HCT116 (cell line): ENCODE measurements at regions not wholly inside any gene's neighbourhood (a gene's known extent, or its start where the extent isn't known, plus 50 kb on each side); places are given as distances from the start of the nearest gene placed in this dataset.

Experiments
- ATAC-seq: fragments of 200-7000 bp; cut with Tn5 transposase; 2 replicates; pipeline ENCODE4 v1.9.1; 2020; ENCODE audit warnings: mild to moderate bottlenecking, moderate library complexity
- BruUV-seq: library from RNA; stranded (reverse); fragments of 400-500 nt; replicated peaks from 2 replicates; lab custom pipeline; 2021; lab: Mats Ljungman, UMichigan
- CTCF ChIA-PET: fragments of 300-600 bp; sonication (Branson Sonifier 250); formaldehyde crosslinking; loops from one replicate; lab custom pipeline; 2021; ENCODE audit warnings: antibody characterized with exemption; lab: Charles Lee
- POLR2A ChIA-PET: fragments of 300-600, 350-600 bp; sonication (Branson Sonifier 250); formaldehyde crosslinking; loops from one replicate; lab custom pipeline; 2021; ENCODE audit warnings: antibody characterized with exemption; lab: Charles Lee
- RAD21 ChIA-PET, 2 experiments: fragments of 300-600 bp; sonication (Branson Sonifier 250); formaldehyde crosslinking; loops; one replicate each; lab custom pipeline; 2023; ENCODE audit warnings: low total read pairs in 2 of 2; ENCODE audit not compliant: uncharacterized antibody in 2 of 2, unreplicated experiment in 2 of 2, low non-redundant PET in 1 of 2; lab: Charles Lee
- DNase-seq: peaks from one replicate; pipeline ENCODE4 v3.0.0-alpha.2; 2010; ENCODE audit warnings: low read depth, low spot score
- H2AFZ ChIP-seq: fragments of 200-600 bp; shearing (Covaris generic), sonication (generic); 2 replicates; pipeline ENCODE4 v1.6.1; 2017; ENCODE audit warnings: low read depth, mixed run types, mixed read lengths, antibody characterized with exemption, low read length; ENCODE audit not compliant: poor library complexity, severe bottlenecking
- H3K27ac ChIP-seq: 2 replicates; pipeline ENCODE4 v1.5.1; 2012; ENCODE audit warnings: low read depth, low read length
- H3K27me3 ChIP-seq: fragments of 200-600 bp; sonication (generic); 2 replicates; pipeline ENCODE4 v1.6.1; 2016; ENCODE audit warnings: mixed run types, low read length, mixed read lengths; ENCODE audit not compliant: insufficient read depth
- H3K36me3 ChIP-seq, 2 experiments: fragments of 200-500 bp in 1 of 2; fragments of 200-600 bp in 1 of 2; sonication (Bioruptor generic) in 1 of 2; sonication (generic) in 1 of 2; 2 replicates each; pipeline versions ENCODE4 v1.5.1 to v1.6.1; 2014 to 2016; ENCODE audit warnings: low read length in 2 of 2, inconsistent platforms in 1 of 2, mixed read lengths in 1 of 2, mixed run types in 1 of 2; ENCODE audit not compliant: insufficient read depth in 2 of 2, control insufficient read depth in 1 of 2
- H3K4me1 ChIP-seq, 2 experiments: fragments of 200-600 bp in 1 of 2; sonication (generic) in 1 of 2; 2 replicates each; pipeline versions ENCODE4 v1.5.1 to v1.6.1; 2012 to 2017; ENCODE audit warnings: low read length in 2 of 2, inconsistent platforms in 1 of 2, mild to moderate bottlenecking in 1 of 2, mixed read lengths in 1 of 2, mixed run types in 1 of 2, moderate library complexity in 1 of 2; ENCODE audit not compliant: insufficient read depth in 2 of 2, control insufficient read depth in 1 of 2
- H3K4me2 ChIP-seq: fragments of 200-600 bp; sonication (generic); 2 replicates; pipeline ENCODE4 v1.6.1; 2017; ENCODE audit warnings: mixed run types, low read length, mixed read lengths
- H3K4me3 ChIP-seq, 2 experiments: fragments of 200-600 bp in 1 of 2; sonication (generic) in 1 of 2; replicated peaks in 1 of 2; 2 replicates each; pipeline ENCODE4 v1.5.1; 2011 to 2016; ENCODE audit warnings: low read length in 2 of 2, control low read depth in 1 of 2, low read depth in 1 of 2, mild to moderate bottlenecking in 1 of 2, mixed read lengths in 1 of 2, mixed run types in 1 of 2
- H3K79me2 ChIP-seq: fragments of 200-600 bp; sonication (generic); 2 replicates; pipeline ENCODE4 v1.6.1; 2017; ENCODE audit warnings: mild to moderate bottlenecking, mixed run types, low read length, moderate library complexity, mixed read lengths; ENCODE audit not compliant: insufficient read depth
- H3K9ac ChIP-seq: fragments of 200-600 bp; sonication (generic); 2 replicates; pipeline ENCODE4 v1.6.1; 2016; ENCODE audit warnings: low read length, mixed read lengths
- H3K9me2 ChIP-seq: fragments of 200-600 bp; sonication (generic), shearing (Covaris generic); 2 replicates; pipeline ENCODE4 v1.6.1; 2017; ENCODE audit warnings: mixed run types, mild to moderate bottlenecking, moderate library complexity; ENCODE audit not compliant: insufficient read depth
- H3K9me3 ChIP-seq, 2 experiments: fragments of 200-500 bp in 1 of 2; fragments of 200-600 bp in 1 of 2; sonication (Bioruptor generic) in 1 of 2; sonication (generic) in 1 of 2; 2 replicates each; pipeline ENCODE4 v1.6.1; 2014 to 2017; ENCODE audit warnings: low read length in 2 of 2, mixed read lengths in 2 of 2, inconsistent platforms in 1 of 2, low read depth in 1 of 2, mild to moderate bottlenecking in 1 of 2, mixed run types in 1 of 2, moderate library complexity in 1 of 2; ENCODE audit not compliant: control insufficient read depth in 1 of 2, insufficient read depth in 1 of 2
- H4K20me1 ChIP-seq: fragments of 200-600 bp; sonication (generic), shearing (Covaris generic); 2 replicates; pipeline ENCODE4 v1.6.1; 2017; ENCODE audit warnings: mixed run types, mild to moderate bottlenecking, moderate library complexity; ENCODE audit not compliant: insufficient read depth
- CBX3 ChIP-seq: IDR thresholded peaks from 2 replicates; pipeline ENCODE4 v1.6.1; 2012; ENCODE audit warnings: low read depth
- EGR1 ChIP-seq: IDR thresholded peaks from 2 replicates; pipeline ENCODE4 v1.6.1; 2012; ENCODE audit warnings: low read depth
- ELF1 ChIP-seq: IDR thresholded peaks from 2 replicates; pipeline ENCODE4 v1.6.1; 2012; ENCODE audit warnings: low read depth, borderline replicate concordance
- EZH2 ChIP-seq: fragments of 200-600 bp; sonication (generic); IDR thresholded peaks from 2 replicates; pipeline ENCODE4 v1.6.1; 2017; ENCODE audit warnings: antibody characterized with exemption, mixed run types
- EZH2phosphoT487 ChIP-seq: fragments of 200-600 bp; IDR thresholded peaks from 2 replicates; pipeline ENCODE4 v1.6.1; 2018; ENCODE audit warnings: antibody characterized with exemption, borderline replicate concordance
- JUND ChIP-seq: IDR thresholded peaks from 2 replicates; pipeline ENCODE4 v1.6.1; 2012
- POLR2A ChIP-seq: IDR thresholded peaks from 2 replicates; pipeline ENCODE4 v1.7.0; 2011; ENCODE audit warnings: borderline replicate concordance; ENCODE audit not compliant: insufficient read depth, insufficient read length; ENCODE audit errors: extremely low read depth
- REST ChIP-seq: IDR thresholded peaks from 2 replicates; pipeline ENCODE4 v1.6.1; 2012; ENCODE audit warnings: low read depth
- SRF ChIP-seq: IDR thresholded peaks from 2 replicates; pipeline ENCODE4 v1.6.1; 2012; ENCODE audit warnings: low read depth
- YY1 ChIP-seq: IDR thresholded peaks from 2 replicates; pipeline ENCODE4 v1.6.1; 2011; ENCODE audit warnings: low read length, low read depth, moderate library complexity, mild to moderate bottlenecking; ENCODE audit not compliant: insufficient replicate concordance; ENCODE audit errors: extremely low read depth
- ZBTB33 ChIP-seq: IDR thresholded peaks from 2 replicates; pipeline ENCODE4 v1.6.1; 2011; ENCODE audit warnings: mild to moderate bottlenecking, low read length, moderate library complexity; ENCODE audit not compliant: insufficient replicate concordance; ENCODE audit errors: extremely low read depth
- ZFX ChIP-seq: fragments of 450-650 bp; IDR thresholded peaks from 2 replicates; pipeline ENCODE4 v1.6.1; 2017
- intact Hi-C: fragments of 100-400 bp; cut with micrococcal nuclease; formaldehyde crosslinking; loops from 2 replicates; pipeline ENCODE4 v1.10.0; 2022

- TF ChIP-seq ZBTB33 (no peak), ELF1 (no peak), EZH2phosphoT487 (no peak), ZFX (no peak)
Observed at GRCh38 chr5:87900419-87900818, 368.2 kb downstream of the TMEM161B start (continued).

GRCh38 chr5:87899721-87900131, 368.9 kb downstream of the TMEM161B start:
- DNase-seq (no peak), ATAC-seq (no peak)
- Histone ChIP-seq H4K20me1 (no peaks in the 10 kb centered on the region), H3K79me2 (no peaks in the 10 kb centered on the region), H3K27ac (no peak overlapping the region), H3K9ac (no peak overlapping the region), H3K4me3 (no peak overlapping the region), H3K27me3 (no peaks in the 10 kb centered on the region), H3K9me2 (no peaks in the 10 kb centered on the region), H3K4me2 (no peak overlapping the region), H3K36me3 (no peaks in the 10 kb centered on the region), H2AFZ (no peak overlapping the region), H3K9me3 (no peaks in the 10 kb centered on the region), H3K4me1 (no peaks in the 10 kb centered on the region)
- ChIA-PET RAD21 (no interaction called here), CTCF (interaction anchor here (1.5 to 2.0 kb wide), 2 partner anchors 119 to 791 kb away, joined by 4 to 6 read pairs; no protein-coding TSS in a partner anchor), POLR2A (no interaction called here)
- intact Hi-C loops: no loop called here
- no TSS peak for BruUV-seq
- no peak for TF ChIP-seq YY1
- no peak for TF ChIP-seq EGR1
- TF ChIP-seq POLR2A: no peak
- no peak for TF ChIP-seq JUND
- no peak for TF ChIP-seq REST
- TF ChIP-seq SRF: no peak
- no peak for TF ChIP-seq EZH2
- no peak for TF ChIP-seq CBX3
- TF ChIP-seq ZFX: no peak
